GM21717 (cell line): ENCODE measurements at regions not wholly inside any gene's neighbourhood (a gene's known extent, or its start where the extent isn't known, plus 50 kb on each side); places are given as distances from the start of the nearest gene placed in this dataset.

Experiments
- ATAC-seq: cut with Tn5 transposase; IDR thresholded peaks from one replicate; pipeline ENCODE4 v1.9.1; 2021; ENCODE audit warnings: mild to moderate bottlenecking, moderate library complexity; ENCODE audit not compliant: unreplicated experiment

GRCh38 chr4:151952137-151952536 is 191.3 kb upstream of the GATB start:
- no peak for ATAC-seq

- ATAC-seq = no peak
These were observed 190.9 kb upstream of the GATB start for GRCh38 chr4:151951671-151952050.

- no peak for ATAC-seq
These were observed 190.3 kb upstream of the GATB start for GRCh38 chr4:151950993-151951670.

- ATAC-seq = no peak
These were observed 187.7 kb upstream of the GATB start for GRCh38 chr4:151948351-151949016.

- no peak for ATAC-seq
These were observed 185.9 kb upstream of the GATB start for GRCh38 chr4:151946718-151947117.

- no peak for ATAC-seq
These were observed 182.2 kb upstream of the GATB start for GRCh38 chr4:151942971-151943370.

- no peak for ATAC-seq
These were observed 180.3 kb upstream of the GATB start for GRCh38 chr4:151940926-151941617.

- no peak for ATAC-seq
These were observed 179.5 kb upstream of the GATB start for GRCh38 chr4:151940291-151940690.

- ATAC-seq = no peak
These were observed 178.9 kb upstream of the GATB start for GRCh38 chr4:151939670-151940069.

- ATAC-seq = no peak
These were observed 174.6 kb upstream of the GATB start for GRCh38 chr4:151935411-151935810.

- ATAC-seq = no peak
These were observed 174.0 kb upstream of the GATB start for GRCh38 chr4:151934766-151935165.

- ATAC-seq = no peak
These were observed 172.5 kb upstream of the GATB start for GRCh38 chr4:151933122-151933827.

- ATAC-seq = no peak
These were observed 170.8 kb upstream of the GATB start for GRCh38 chr4:151931563-151931962.

- ATAC-seq = no peak
These were observed 169.6 kb upstream of the GATB start for GRCh38 chr4:151930372-151930771.

GRCh38 chr4:151928112-151928511 is 167.3 kb upstream of the GATB start:
- no peak for ATAC-seq

- no peak for ATAC-seq
These were observed 162.0 kb upstream of the GATB start for GRCh38 chr4:151922811-151923210.

- no peak for ATAC-seq
These were observed 161.5 kb upstream of the GATB start for GRCh38 chr4:151922306-151922705.

GRCh38 chr4:151921811-151922210 is 161.0 kb upstream of the GATB start:
- no peak for ATAC-seq

- no peak for ATAC-seq
These were observed 160.6 kb upstream of the GATB start for GRCh38 chr4:151921386-151921785.

GRCh38 chr4:151917145-151917734 is 156.4 kb upstream of the GATB start:
- ATAC-seq = no peak

- peak; percentile 50 for ATAC-seq
These were observed 151.8 kb upstream of the GATB start for GRCh38 chr4:151912632-151913031.
